HG02938 (cell line): ENCODE measurements at regions not wholly inside any gene's neighbourhood (a gene's known extent, or its start where the extent isn't known, plus 50 kb on each side); places are given as distances from the start of the nearest gene placed in this dataset.

Source experiments
- ATAC-seq: cut with Tn5 transposase; IDR thresholded peaks from one replicate; pipeline ENCODE4 v1.9.1; 2021; ENCODE audit warnings: mild to moderate bottlenecking, moderate library complexity; ENCODE audit not compliant: unreplicated experiment

GRCh38 chr2:105460048-105460732 is 61.3 kb upstream of the FHL2 start:
- no peak for ATAC-seq

DNA sequence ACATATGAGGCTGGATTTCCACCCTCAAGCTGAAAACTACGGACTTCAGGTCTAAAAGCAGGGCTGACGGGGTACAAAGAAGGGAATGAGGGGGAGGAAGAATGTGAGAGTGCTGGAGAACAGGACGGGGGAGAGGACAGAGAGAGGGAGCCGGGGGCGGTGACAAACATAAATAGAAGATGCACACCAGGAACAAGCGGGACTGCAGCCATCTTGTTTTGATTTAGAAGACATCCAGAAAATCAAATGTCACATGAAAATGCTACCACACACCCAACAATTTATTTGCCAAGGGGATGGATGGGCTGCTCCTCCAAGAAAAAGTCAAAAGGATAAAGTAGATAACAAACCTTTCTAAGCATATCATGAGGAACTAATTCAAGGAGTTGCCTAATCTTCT is 59.2 kb upstream of the FHL2 start:
- no peak for ATAC-seq

DNA sequence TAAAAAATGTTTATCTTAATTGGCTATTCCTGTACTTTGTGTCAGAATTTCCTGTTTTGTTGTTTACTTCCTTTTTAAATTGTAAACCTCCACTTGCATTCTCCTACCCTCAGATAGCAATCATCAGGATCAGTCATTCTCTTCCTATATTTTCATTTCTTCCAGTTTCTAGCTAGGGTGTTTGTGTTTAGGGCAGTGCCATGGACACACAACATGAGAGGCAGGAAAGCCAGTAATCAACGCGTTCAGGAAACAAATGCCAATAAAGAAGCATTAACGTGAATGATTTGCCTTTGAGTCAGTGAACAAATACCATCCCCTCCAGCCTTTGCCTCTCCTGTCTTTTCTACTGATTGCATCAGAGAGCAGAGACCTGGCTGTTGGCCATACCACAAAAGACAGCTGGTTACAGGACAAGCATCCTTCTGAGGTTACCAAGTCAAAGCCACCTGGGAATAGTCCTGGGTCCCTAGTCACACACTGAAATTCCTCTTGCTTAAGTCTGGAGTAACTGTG is 56.7 kb upstream of the FHL2 start:
- no peak for ATAC-seq

DNA sequence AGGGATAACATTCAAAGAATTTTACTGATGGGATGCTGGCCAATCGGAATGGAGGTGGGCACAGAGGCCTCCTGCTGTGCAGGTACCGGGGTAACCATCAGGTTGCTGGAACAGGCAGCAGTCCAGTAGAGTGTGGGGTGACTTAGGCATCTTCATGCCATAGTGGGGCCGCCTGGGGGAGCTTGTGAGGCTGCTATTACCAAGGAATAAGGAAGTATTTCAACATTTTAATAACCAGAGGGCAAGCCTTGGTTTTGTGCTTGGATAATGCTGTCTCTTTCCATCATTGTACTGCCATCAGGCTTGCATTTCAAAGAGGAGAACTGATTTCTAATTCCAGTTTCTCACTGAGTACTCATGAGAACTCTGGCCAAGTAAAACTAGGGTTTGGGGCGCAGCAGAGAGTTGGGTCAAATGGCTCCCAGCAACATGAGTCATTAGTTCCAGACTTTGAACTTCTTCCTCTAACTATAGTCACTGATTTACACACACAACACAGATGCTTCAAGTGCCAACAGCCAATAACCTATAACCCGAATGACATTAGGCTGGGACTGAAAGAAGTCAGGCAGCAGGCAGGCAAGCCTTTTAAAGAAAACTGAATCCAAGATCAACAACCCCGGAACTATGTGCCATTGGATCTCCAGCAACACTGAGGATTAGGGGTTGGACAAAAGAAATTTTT is 56.1 kb upstream of the FHL2 start:
- no peak for ATAC-seq

DNA sequence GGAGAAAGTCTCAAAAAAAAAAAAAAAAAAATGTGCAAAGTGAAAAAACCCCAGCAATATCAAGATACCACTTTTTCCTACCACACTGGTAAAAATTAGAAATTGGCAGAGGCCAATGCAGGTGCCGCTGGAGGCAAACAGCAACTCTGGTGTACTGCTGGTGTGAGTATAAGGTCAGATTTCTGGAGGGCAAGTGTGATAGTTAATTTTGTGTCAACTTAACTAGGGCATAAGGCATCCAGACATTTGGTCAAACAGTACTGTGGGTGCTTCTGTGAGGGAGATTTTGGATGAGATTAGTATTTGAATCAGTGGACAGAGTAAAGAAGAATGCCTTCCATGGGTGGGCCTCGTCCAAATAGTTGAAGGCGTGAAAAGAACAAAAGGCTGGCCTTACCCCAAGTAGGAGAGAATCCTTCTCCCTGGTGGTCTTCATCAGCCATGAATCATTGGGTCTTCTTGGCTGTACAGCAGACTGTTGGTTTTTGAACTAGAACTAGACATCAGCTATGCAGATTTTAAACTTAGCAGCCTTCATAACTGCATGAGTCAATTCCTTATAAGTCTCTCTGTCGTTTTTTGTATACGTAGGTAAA is 52.8 kb upstream of the FHL2 start:
- ATAC-seq = no peak

DNA sequence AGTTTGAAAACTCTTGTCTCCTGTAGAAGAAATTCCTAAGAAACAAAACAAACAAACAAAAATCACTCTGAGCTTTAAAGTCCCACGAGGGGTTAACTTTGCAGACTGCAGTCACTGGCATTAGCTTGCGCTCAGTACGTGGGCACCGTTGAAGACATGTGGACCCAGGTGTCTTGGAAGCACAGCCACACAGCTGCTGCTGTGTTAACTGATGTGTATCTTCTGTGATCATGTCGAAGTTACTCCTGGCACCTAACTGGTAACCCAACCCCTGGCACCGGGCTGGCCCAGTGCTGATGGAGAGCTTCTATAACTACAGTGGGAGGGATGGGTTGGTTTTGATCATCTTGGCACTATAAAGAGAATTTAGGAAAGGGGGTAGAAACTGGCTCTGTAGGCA is 51.6 kb upstream of the FHL2 start:
- ATAC-seq = no peak

DNA sequence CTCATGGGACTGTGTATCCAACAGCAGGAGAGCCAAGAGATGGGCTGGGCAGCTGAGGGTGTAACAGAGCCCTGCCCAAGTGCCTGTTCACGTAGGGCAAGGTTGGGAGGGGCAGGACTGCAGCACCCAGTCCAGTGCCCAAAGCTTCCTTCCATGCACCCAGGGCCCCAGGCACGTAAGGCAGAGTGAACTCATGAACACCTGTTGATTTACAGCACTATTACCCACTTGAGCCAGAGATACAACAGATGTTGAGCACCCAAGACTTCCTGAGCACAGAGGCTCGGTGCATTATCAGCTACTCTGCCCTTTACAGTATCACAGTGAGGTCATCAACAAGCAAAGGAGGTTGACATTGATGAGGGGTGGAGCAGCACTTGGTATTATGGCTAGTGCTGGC is 50.2 kb upstream of the FHL2 start:
- ATAC-seq = no peak
